ENCODE measurements at regions not wholly inside any gene's neighbourhood (a gene's known extent, or its start where the extent isn't known, plus 50 kb on each side); places are given as distances from the start of the nearest gene placed in this dataset.
"Not testable (repeated sequence)": the region's sequence is repeated elsewhere in the genome, so short reads cannot be mapped to it uniquely, and the experiment has no call there.

DNA sequence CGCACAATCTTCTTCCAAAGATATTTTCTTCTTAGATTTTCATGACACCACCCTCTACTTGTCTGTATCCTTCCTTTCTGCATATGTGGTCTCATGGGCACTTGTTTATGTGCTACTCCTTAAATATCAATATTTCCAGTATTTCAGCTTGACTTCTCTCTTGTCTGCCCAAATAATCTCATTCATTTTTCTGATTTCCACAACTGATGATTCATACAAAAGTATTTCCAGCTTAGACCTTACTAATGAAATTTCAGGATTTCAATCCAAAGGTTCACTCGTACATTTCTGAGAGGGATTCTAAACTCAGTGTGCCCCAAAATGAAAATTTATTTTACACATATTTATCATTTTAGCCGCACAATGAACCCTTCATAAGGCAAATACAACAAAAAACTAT, 928.9 kb upstream of the C9orf72 start:
- no peaks in the 10 kb centered on the region for H3K4me1 ChIP-seq
- no peak for DNase-seq (ENCODE audit: low spot score in 2 of 2)

GRCh38 chr9:28502741-28503140, 929.5 kb upstream of the C9orf72 start:
- no peaks in the 10 kb centered on the region for H3K36me3 ChIP-seq (replicated peaks)
- H3K4me1 ChIP-seq: no peaks in the 10 kb centered on the region
- no peak overlapping the region for H3K4me3 ChIP-seq
- no peaks in the 10 kb centered on the region for H3K9me3 ChIP-seq
- in situ Hi-C loops (cut with MboI; ENCODE audit: low sequenced_read_pairs): no loop called here
- no peak for DNase-seq (ENCODE audit: low spot score in 2 of 2)
- no peaks in the 10 kb centered on the region for H3K27me3 ChIP-seq (ENCODE audit: low read depth)

More for the DNA sequence above, 928.9 kb upstream of the C9orf72 start:
- Histone ChIP-seq H3K36me3 (replicated peaks) (no peaks in the 10 kb centered on the region), H3K9me3 (no peaks in the 10 kb centered on the region), H3K4me3 (no peak overlapping the region), H3K27me3 (ENCODE audit: low read depth) (no peaks in the 10 kb centered on the region)
- in situ Hi-C loops (cut with MboI; ENCODE audit: low sequenced_read_pairs): no loop called here

DNA sequence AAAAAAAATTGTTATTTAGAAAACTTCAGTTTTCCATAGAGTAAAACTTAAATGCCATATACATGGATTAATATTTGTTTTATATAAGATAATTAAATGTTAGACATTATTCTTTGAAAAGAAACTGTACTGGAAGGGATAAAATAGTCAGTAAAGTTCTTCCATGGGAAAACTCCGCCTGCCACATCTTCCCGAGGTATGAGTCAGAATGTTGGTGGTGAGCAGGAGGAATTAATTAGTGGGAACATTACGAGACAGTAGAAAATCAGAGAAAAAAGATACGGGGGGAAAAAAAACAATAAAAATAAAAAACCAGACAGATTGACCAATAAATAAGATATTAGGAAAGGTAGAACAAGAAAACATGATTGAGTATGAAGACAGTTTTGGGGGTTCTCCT, 930.3 kb upstream of the C9orf72 start:
- Histone ChIP-seq H3K27me3 (ENCODE audit: low read depth) (no peaks in the 10 kb centered on the region), H3K36me3 (replicated peaks) (no peaks in the 10 kb centered on the region), H3K4me3 (no peak overlapping the region), H3K4me1 (no peaks in the 10 kb centered on the region), H3K9me3 (no peaks in the 10 kb centered on the region)
- no peak for DNase-seq (ENCODE audit: low spot score in 2 of 2)
- in situ Hi-C loops (cut with MboI; ENCODE audit: low sequenced_read_pairs): no loop called here

DNA sequence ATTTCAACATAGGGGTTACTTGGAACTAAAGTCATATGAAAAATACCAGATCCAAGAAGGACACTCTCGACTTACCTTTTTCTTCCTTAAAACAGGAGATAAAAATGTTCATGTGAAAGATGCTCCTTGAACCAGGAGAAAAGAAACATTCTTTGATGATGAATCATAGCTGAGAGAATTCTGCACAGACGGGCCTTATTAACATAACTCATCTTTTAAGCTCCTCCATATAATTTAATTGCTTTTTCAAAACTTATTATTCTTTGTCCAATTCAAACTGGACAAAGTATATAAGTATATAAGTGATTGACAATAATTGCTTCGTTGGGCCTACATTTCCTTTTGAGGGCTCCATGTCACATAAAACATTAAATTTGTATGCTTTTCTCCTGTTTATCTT, 945.2 kb upstream of the C9orf72 start:
- no peaks in the 10 kb centered on the region for H3K36me3 ChIP-seq (replicated peaks)
- H3K4me3 ChIP-seq: no peak overlapping the region
- no peak for DNase-seq (ENCODE audit: low spot score in 2 of 2)
- no peaks in the 10 kb centered on the region for H3K27me3 ChIP-seq (ENCODE audit: low read depth)
- H3K4me1 ChIP-seq: no peaks in the 10 kb centered on the region
- no peaks in the 10 kb centered on the region for H3K9me3 ChIP-seq
- in situ Hi-C loops (cut with MboI; ENCODE audit: low sequenced_read_pairs): no loop called here

GRCh38 chr9:28524309-28524708, 951.0 kb upstream of the C9orf72 start:
- DNase-seq (ENCODE audit: low spot score in 2 of 2); H3K27me3 ChIP-seq (ENCODE audit: low read depth); H3K36me3 ChIP-seq (replicated peaks); H3K9me3 ChIP-seq; in situ Hi-C loops (cut with MboI; ENCODE audit: low sequenced_read_pairs); H3K4me3 ChIP-seq; H3K4me1 ChIP-seq: not testable (repeated sequence)

GRCh38 chr9:28528049-28528448, 954.8 kb upstream of the C9orf72 start:
- in situ Hi-C loops (cut with MboI; ENCODE audit: low sequenced_read_pairs): no loop called here
- Histone ChIP-seq H3K4me1 (no peaks in the 10 kb centered on the region), H3K9me3 (no peaks in the 10 kb centered on the region), H3K36me3 (replicated peaks) (no peaks in the 10 kb centered on the region), H3K4me3 (no peak overlapping the region), H3K27me3 (ENCODE audit: low read depth) (no peaks in the 10 kb centered on the region)
- no peak for DNase-seq (ENCODE audit: low spot score in 2 of 2)

DNA sequence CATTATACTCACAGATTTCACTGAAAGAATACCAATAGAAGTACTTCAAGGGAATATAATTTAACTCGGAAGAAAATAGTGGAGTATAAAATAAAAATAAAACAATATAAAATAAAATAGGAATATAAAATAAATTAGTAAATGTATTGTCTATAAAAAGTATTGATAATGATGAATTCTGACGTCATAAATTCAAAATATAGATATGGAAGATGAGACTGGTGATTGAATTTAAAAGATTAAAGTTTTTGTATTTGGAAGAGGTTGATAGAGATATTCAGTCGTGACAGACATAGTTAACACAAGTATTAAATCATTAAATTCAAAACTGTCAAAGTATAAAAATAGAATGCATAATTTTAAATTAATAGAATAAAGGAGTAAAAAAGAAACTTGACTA, 964.9 kb upstream of the C9orf72 start:
- H3K4me1 ChIP-seq: no peaks in the 10 kb centered on the region
- no peaks in the 10 kb centered on the region for H3K36me3 ChIP-seq (replicated peaks)
- H3K9me3 ChIP-seq: no peaks in the 10 kb centered on the region
- H3K4me3 ChIP-seq: no peak overlapping the region
- no peaks in the 10 kb centered on the region for H3K27me3 ChIP-seq (ENCODE audit: low read depth)
- no peak for DNase-seq (ENCODE audit: low spot score in 2 of 2)
- in situ Hi-C loops (cut with MboI; ENCODE audit: low sequenced_read_pairs): no loop called here

- no peaks in the 10 kb centered on the region for H3K9me3 ChIP-seq
- no peak for DNase-seq (ENCODE audit: low spot score in 2 of 2)
- no peaks in the 10 kb centered on the region for H3K4me1 ChIP-seq
- H3K4me3 ChIP-seq: no peak overlapping the region
- in situ Hi-C loops (cut with MboI; ENCODE audit: low sequenced_read_pairs): no loop called here
- H3K36me3 ChIP-seq (replicated peaks): no peaks in the 10 kb centered on the region
- no peaks in the 10 kb centered on the region for H3K27me3 ChIP-seq (ENCODE audit: low read depth)
Measured at GRCh38 chr9:28539434-28540070, 966.3 kb upstream of the C9orf72 start.

DNA sequence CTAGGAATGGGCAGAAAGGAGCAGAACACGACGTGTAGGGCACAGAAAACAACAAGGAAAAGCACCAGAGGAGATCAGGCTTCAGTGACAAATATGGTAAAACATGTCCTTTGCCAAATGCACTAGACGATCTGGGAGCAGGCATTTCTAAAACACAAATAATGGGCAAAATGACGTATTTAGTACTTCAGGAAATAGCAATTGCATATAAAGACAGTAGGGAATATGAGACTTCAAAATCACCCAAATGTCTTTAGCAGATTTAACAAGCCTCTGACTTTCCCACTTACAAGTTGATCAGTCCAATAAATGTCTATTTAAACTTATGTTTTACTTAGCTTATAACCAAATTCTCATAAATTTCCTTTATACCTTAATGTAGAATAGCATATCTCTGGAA, 969.6 kb upstream of the C9orf72 start:
- H3K36me3 ChIP-seq (replicated peaks): no peaks in the 10 kb centered on the region
- no peak for DNase-seq (ENCODE audit: low spot score in 2 of 2)
- in situ Hi-C loops (cut with MboI; ENCODE audit: low sequenced_read_pairs): no loop called here
- no peaks in the 10 kb centered on the region for H3K4me1 ChIP-seq
- H3K27me3 ChIP-seq (ENCODE audit: low read depth): no peaks in the 10 kb centered on the region
- H3K4me3 ChIP-seq: no peak overlapping the region
- H3K9me3 ChIP-seq: no peaks in the 10 kb centered on the region

GRCh38 chr9:28547527-28547926, 974.2 kb upstream of the C9orf72 start:
- no peak for DNase-seq (ENCODE audit: low spot score in 2 of 2)
- Histone ChIP-seq H3K9me3 (no peaks in the 10 kb centered on the region), H3K4me1 (no peaks in the 10 kb centered on the region), H3K4me3 (no peak overlapping the region), H3K27me3 (ENCODE audit: low read depth) (no peaks in the 10 kb centered on the region), H3K36me3 (replicated peaks) (no peaks in the 10 kb centered on the region)
- in situ Hi-C loops (cut with MboI; ENCODE audit: low sequenced_read_pairs): no loop called here

- no peak for DNase-seq (ENCODE audit: low spot score in 2 of 2)
- no peak overlapping the region for H3K4me3 ChIP-seq
- no peaks in the 10 kb centered on the region for H3K27me3 ChIP-seq (ENCODE audit: low read depth)
- no peaks in the 10 kb centered on the region for H3K9me3 ChIP-seq
- no peaks in the 10 kb centered on the region for H3K36me3 ChIP-seq (replicated peaks)
- in situ Hi-C loops (cut with MboI; ENCODE audit: low sequenced_read_pairs): no loop called here
- no peaks in the 10 kb centered on the region for H3K4me1 ChIP-seq
Measured at GRCh38 chr9:28563291-28563934, 990.1 kb upstream of the C9orf72 start.

DNA sequence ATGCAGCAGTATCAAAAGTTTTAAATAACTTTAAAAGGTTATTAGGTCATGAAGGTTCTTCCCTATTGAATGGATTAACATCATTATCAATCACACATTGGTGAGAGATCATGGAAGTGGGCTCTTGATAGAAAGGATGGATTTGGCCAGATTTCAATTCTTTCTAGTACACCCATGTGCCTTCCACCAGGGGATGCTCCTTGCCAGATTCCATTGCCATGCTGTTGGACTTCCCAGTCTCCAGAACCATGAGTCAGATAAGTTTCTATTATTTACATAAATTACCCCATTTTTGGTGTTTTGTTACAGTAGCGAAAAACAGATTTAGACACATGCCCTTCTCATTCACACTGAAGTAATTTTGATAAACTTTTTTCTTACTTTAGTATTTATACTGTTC, 1010.6 kb upstream of the C9orf72 start:
- in situ Hi-C loops (cut with MboI; ENCODE audit: low sequenced_read_pairs): no loop called here
- no peaks in the 10 kb centered on the region for H3K4me1 ChIP-seq
- H3K36me3 ChIP-seq (replicated peaks): no peaks in the 10 kb centered on the region
- H3K4me3 ChIP-seq: no peak overlapping the region
- no peak for DNase-seq (ENCODE audit: low spot score in 2 of 2)
- no peaks in the 10 kb centered on the region for H3K9me3 ChIP-seq
- no peaks in the 10 kb centered on the region for H3K27me3 ChIP-seq (ENCODE audit: low read depth)

DNA sequence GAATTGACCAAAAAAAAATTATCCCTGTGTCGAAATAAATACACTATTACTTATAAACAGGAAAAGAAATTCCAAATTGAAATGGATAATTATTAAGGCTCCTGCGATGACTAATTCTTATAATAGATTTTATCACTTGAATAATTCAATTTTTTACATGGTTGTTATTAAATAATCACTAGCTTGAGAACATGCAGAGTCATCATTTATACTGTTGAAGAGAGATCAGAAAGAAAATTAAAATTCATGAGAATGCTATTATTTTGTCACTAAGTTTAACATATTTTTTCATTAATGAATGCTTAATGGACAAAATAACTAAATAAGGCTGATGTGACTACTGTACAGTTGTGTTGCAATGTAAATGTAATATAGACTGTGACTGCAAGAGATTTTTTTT, 1011.3 kb upstream of the C9orf72 start:
- in situ Hi-C loops (cut with MboI; ENCODE audit: low sequenced_read_pairs): no loop called here
- Histone ChIP-seq H3K36me3 (replicated peaks) (no peaks in the 10 kb centered on the region), H3K4me3 (no peak overlapping the region), H3K9me3 (no peaks in the 10 kb centered on the region), H3K4me1 (no peaks in the 10 kb centered on the region), H3K27me3 (ENCODE audit: low read depth) (no peaks in the 10 kb centered on the region)
- no peak for DNase-seq (ENCODE audit: low spot score in 2 of 2)

- DNase-seq (ENCODE audit: low spot score in 2 of 2): no peak
- Histone ChIP-seq H3K9me3 (no peaks in the 10 kb centered on the region), H3K4me3 (no peak overlapping the region), H3K4me1 (no peaks in the 10 kb centered on the region), H3K27me3 (ENCODE audit: low read depth) (no peaks in the 10 kb centered on the region), H3K36me3 (replicated peaks) (no peaks in the 10 kb centered on the region)
- in situ Hi-C loops (cut with MboI; ENCODE audit: low sequenced_read_pairs): no loop called here
Measured at GRCh38 chr9:28587052-28587451, 1013.8 kb upstream of the C9orf72 start.

DNA sequence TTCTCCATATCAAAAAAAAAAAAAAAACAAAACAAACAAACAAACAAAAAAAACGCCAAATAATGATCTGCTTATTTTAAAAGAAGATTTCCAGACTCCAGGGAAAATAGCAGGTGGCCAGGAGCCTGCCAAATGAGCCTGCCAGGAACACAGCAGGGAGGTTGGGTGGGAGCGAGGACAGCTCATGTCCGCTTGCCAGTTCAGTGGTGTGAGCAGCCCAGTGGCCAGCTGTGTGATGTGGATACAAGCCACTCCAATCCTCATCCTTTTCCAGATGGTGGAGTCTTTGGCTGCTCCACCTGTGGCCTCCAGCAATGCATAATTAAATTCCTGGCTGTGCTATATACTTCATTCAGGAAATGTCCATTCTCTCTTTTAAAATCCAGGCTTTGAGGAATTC, 1025.1 kb upstream of the C9orf72 start:
- Histone ChIP-seq H3K4me1 (no peaks in the 10 kb centered on the region), H3K36me3 (replicated peaks) (no peaks in the 10 kb centered on the region), H3K4me3 (no peak overlapping the region), H3K27me3 (ENCODE audit: low read depth) (no peaks in the 10 kb centered on the region), H3K9me3 (no peaks in the 10 kb centered on the region)
- no peak for DNase-seq (ENCODE audit: low spot score in 2 of 2)
- in situ Hi-C loops (cut with MboI; ENCODE audit: low sequenced_read_pairs): no loop called here

Data from HAP-1 (cell line).